SK-N-SH (cell line): ENCODE measurements at regions not wholly inside any gene's neighbourhood (a gene's known extent, or its start where the extent isn't known, plus 50 kb on each side); places are given as distances from the start of the nearest gene placed in this dataset.

Experiments
- CTCF ChIA-PET: fragments of 300-600, 350-600 bp; formaldehyde crosslinking; extraction: SDS; loops from one replicate; lab custom pipeline; 2021; lab: Yijun Ruan, JAX
- POLR2A ChIA-PET: fragments of 350-600 bp; sonication (Branson Sonifier 250); formaldehyde crosslinking; extraction: SDS; loops from one replicate; lab custom pipeline; 2020; ENCODE audit warnings: antibody characterized with exemption, inconsistent platforms; lab: Yijun Ruan, JAX
- DNase-seq: peaks from one replicate; pipeline ENCODE4 v3.0.0; 2012
- H2AFZ ChIP-seq: fragments of 200-600 bp; sonication (generic); 2 replicates; pipeline ENCODE4 v1.8.1; 2016; ENCODE audit warnings: antibody characterized with exemption, mild to moderate bottlenecking, low read depth
- H3F3A ChIP-seq: fragments of 200-600 bp; sonication (generic); replicated peaks from 2 replicates; pipeline ENCODE3; 2016; ENCODE audit warnings: antibody characterized with exemption, mild to moderate bottlenecking; ENCODE audit not compliant: insufficient read depth
- H3K27ac ChIP-seq, 2 experiments: fragments of 200-500 bp in 1 of 2; fragments of 200-600 bp in 1 of 2; sonication (Bioruptor generic) in 1 of 2; sonication (generic), shearing (Covaris generic) in 1 of 2; 2 replicates each; pipeline versions ENCODE4 v1.5.1 to v1.6.1; 2014 to 2016; ENCODE audit warnings: low read depth in 2 of 2, inconsistent platforms in 1 of 2, low read length in 1 of 2, mild to moderate bottlenecking in 1 of 2, mixed read lengths in 1 of 2
- H3K27me3 ChIP-seq: fragments of 200-600 bp; sonication (generic), shearing (Covaris generic); 2 replicates; pipeline ENCODE4 v1.6.1; 2016; ENCODE audit warnings: mixed run types; ENCODE audit not compliant: insufficient read depth
- H3K36me3 ChIP-seq, 2 experiments: fragments of 200-500 bp in 1 of 2; fragments of 200-600 bp in 1 of 2; sonication (Bioruptor generic) in 1 of 2; sonication (generic) in 1 of 2; replicated peaks in 1 of 2; 2 replicates each; pipeline versions ENCODE3 to v1.5.1; 2014 to 2016; ENCODE audit warnings: low read length in 1 of 2, mild to moderate bottlenecking in 1 of 2; ENCODE audit not compliant: insufficient read depth in 2 of 2, control insufficient read depth in 1 of 2
- H3K4me1 ChIP-seq, 2 experiments: fragments of 200-500 bp in 1 of 2; fragments of 200-600 bp in 1 of 2; sonication (Bioruptor generic) in 1 of 2; sonication (generic), shearing (Covaris generic) in 1 of 2; 2 replicates each; pipeline versions ENCODE4 v1.5.1 to v1.6.1; 2014 to 2016; ENCODE audit warnings: low read depth in 1 of 2, low read length in 1 of 2, mixed run types in 1 of 2; ENCODE audit not compliant: insufficient read depth in 2 of 2, control insufficient read depth in 1 of 2
- H3K4me2 ChIP-seq: fragments of 200-600 bp; sonication (generic), shearing (Covaris generic); 2 replicates; pipeline ENCODE4 v1.6.1; 2017; ENCODE audit warnings: mixed run types
- H3K4me3 ChIP-seq, 2 experiments: fragments of 200-500 bp in 1 of 2; fragments of 200-600 bp in 1 of 2; sonication (Bioruptor generic) in 1 of 2; sonication (generic), shearing (Covaris generic) in 1 of 2; 2 replicates each; pipeline versions ENCODE4 v1.5.1 to v1.8.1; 2014 to 2016; ENCODE audit warnings: low read depth in 2 of 2, inconsistent platforms in 1 of 2, low read length in 1 of 2, mild to moderate bottlenecking in 1 of 2, mixed read lengths in 1 of 2, moderate library complexity in 1 of 2
- H3K79me2 ChIP-seq: fragments of 200-600 bp; sonication (generic); 2 replicates; pipeline ENCODE4 v1.8.1; 2017; ENCODE audit warnings: mild to moderate bottlenecking; ENCODE audit not compliant: insufficient read depth
- H3K9ac ChIP-seq: fragments of 200-600 bp; sonication (generic); 2 replicates; pipeline ENCODE4 v1.6.1; 2017; ENCODE audit warnings: mixed run types
- H3K9me2 ChIP-seq: fragments of 200-600 bp; sonication (generic); 2 replicates; pipeline ENCODE4 v1.6.1; 2017; ENCODE audit warnings: mixed run types
- H3K9me3 ChIP-seq: fragments of 200-600 bp; sonication (generic); 2 replicates; pipeline ENCODE4 v1.6.1; 2017; ENCODE audit warnings: mixed run types, mild to moderate bottlenecking, moderate library complexity
- H4K20me1 ChIP-seq: fragments of 200-600 bp; sonication (generic); 2 replicates; pipeline ENCODE4 v1.6.1; 2017; ENCODE audit warnings: mild to moderate bottlenecking, mixed run types; ENCODE audit not compliant: insufficient read depth
- CHD2 ChIP-seq: fragments of 150-350 bp; IDR thresholded peaks from 2 replicates; pipeline ENCODE4 v1.6.1; 2018; ENCODE audit warnings: low read length; ENCODE audit not compliant: partially characterized antibody
- ELF1 ChIP-seq: IDR thresholded peaks from 2 replicates; pipeline ENCODE4 v1.4.0; 2012
- EP300 ChIP-seq, 2 experiments: IDR thresholded peaks; 2 replicates each; pipeline versions ENCODE4 v1.4.0 to v1.6.1; 2012; ENCODE audit warnings: borderline replicate concordance in 1 of 2, low read depth in 1 of 2, low read length in 1 of 2
- FOSL2 ChIP-seq: IDR thresholded peaks from 2 replicates; pipeline ENCODE4 v1.4.0; 2012; ENCODE audit warnings: low read depth, mild to moderate bottlenecking, moderate library complexity, borderline replicate concordance
- IRF3 ChIP-seq: fragments of 150-350 bp; IDR thresholded peaks from 2 replicates; pipeline ENCODE4 v1.6.1; 2016; ENCODE audit warnings: mild to moderate bottlenecking, low read depth, low read length
- JUND ChIP-seq: IDR thresholded peaks from 2 replicates; pipeline ENCODE4 v1.4.0; 2012
- MAX ChIP-seq: IDR thresholded peaks from 2 replicates; pipeline ENCODE4 v1.4.0; 2012; ENCODE audit warnings: low read depth
- MXI1 ChIP-seq: IDR thresholded peaks from 2 replicates; pipeline ENCODE4 v1.6.1; 2012; ENCODE audit warnings: mild to moderate bottlenecking, low read depth, low read length, improper control_type of control experiment
- PBX3 ChIP-seq: IDR thresholded peaks from 2 replicates; pipeline ENCODE4; 2012
- RCOR1 ChIP-seq: fragments of 150-350 bp; IDR thresholded peaks from 2 replicates; pipeline ENCODE4 v1.6.1; 2017; ENCODE audit warnings: antibody characterized with exemption, low read length
- RXRA ChIP-seq: IDR thresholded peaks from 2 replicates; pipeline ENCODE4 v1.4.0; 2012; ENCODE audit warnings: low read depth, mild to moderate bottlenecking, borderline replicate concordance
- USF2 ChIP-seq: fragments of 150-350 bp; IDR thresholded peaks from 2 replicates; pipeline ENCODE4 v1.6.1; 2017; ENCODE audit warnings: antibody characterized with exemption, low read length, low read depth, borderline replicate concordance
- ZBTB33 ChIP-seq: IDR thresholded peaks from 2 replicates; pipeline ENCODE4 v1.4.0; 2012; ENCODE audit warnings: low read depth, borderline replicate concordance
- WGBS: methylation state at CpG from one replicate; pipeline ENCODE4 v1.1.6; 2017; ENCODE audit warnings: low lambda C conversion rate; 5-methylcytosine and 5-hydroxymethylcytosine counted together

GRCh38 chr22:27684901-27685300, 116.7 kb downstream of the MN1 start (continued):
- TF ChIP-seq PBX3 = no peak
- no peak for TF ChIP-seq ELF1
- TF ChIP-seq JUND = no peak

- H3K4me2 ChIP-seq = no peak overlapping the region
- H3F3A ChIP-seq = no peaks in the 10 kb centered on the region
- H3K4me3 ChIP-seq = no peak overlapping the region
- H3K36me3 ChIP-seq = no peaks in the 10 kb centered on the region
- no peak for DNase-seq
- H3K4me1 ChIP-seq = peaks cover 0 to 4% of the 10 kb centered on the region in 2 experiments; a peak in 1 of 4 replicates
- 66% methylated on average over 2 of the region's 5 CpGs for WGBS
- H3K79me2 ChIP-seq = no peaks in the 10 kb centered on the region
- no peak overlapping the region for H2AFZ ChIP-seq
- CTCF ChIA-PET = no interaction called here
- H3K27ac ChIP-seq = no peak overlapping the region
- POLR2A ChIA-PET = no interaction called here
- H3K27me3 ChIP-seq = peaks cover 4% of the 10 kb centered on the region; the same call in 1 of the 2 replicates
- H3K9ac ChIP-seq = no peak overlapping the region
- no peaks in the 10 kb centered on the region; the same call in 1 of the 2 replicates for H3K9me3 ChIP-seq
- H3K9me2 ChIP-seq = no peaks in the 10 kb centered on the region
- TF ChIP-seq FOSL2 (no peak), ZBTB33 (no peak)
- H4K20me1 ChIP-seq = no peaks in the 10 kb centered on the region
Observed at GRCh38 chr22:27685515-27685914, 116.0 kb downstream of the MN1 start.

GRCh38 chr22:27685970-27686369, 115.6 kb downstream of the MN1 start:
- H3K9me2 ChIP-seq = no peaks in the 10 kb centered on the region
- DNase-seq = no peak
- H3K79me2 ChIP-seq = no peaks in the 10 kb centered on the region
- POLR2A ChIA-PET = no interaction called here
- TF ChIP-seq MXI1 (no peak), RXRA (no peak), MAX (no peak), IRF3 (no peak), JUND (no peak), USF2 (no peak), CHD2 (no peak), RCOR1 (no peak), EP300 (IDR thresholded peaks at IDR 0.05; ENCODE audit: borderline replicate concordance in 1 of 2, low read depth in 1 of 2, low read length in 1 of 2) (no peak)
- H3K27me3 ChIP-seq = no peaks in the 10 kb centered on the region
- WGBS = 75% methylated on average over 1 of the region's 1 CpG
- H3K27ac ChIP-seq = no peak overlapping the region
- H3K4me3 ChIP-seq = no peak overlapping the region
- no peak overlapping the region for H2AFZ ChIP-seq
- H3K36me3 ChIP-seq = no peaks in the 10 kb centered on the region
- H3F3A ChIP-seq = no peaks in the 10 kb centered on the region
- no peaks in the 10 kb centered on the region; the same call in 1 of the 2 replicates for H3K9me3 ChIP-seq
- H3K4me2 ChIP-seq = no peak overlapping the region
- H3K4me1 ChIP-seq = peaks cover 0 to 4% of the 10 kb centered on the region in 2 experiments; a peak in 1 of 4 replicates
- CTCF ChIA-PET = no interaction called here
- H4K20me1 ChIP-seq = no peaks in the 10 kb centered on the region
- H3K9ac ChIP-seq = no peak overlapping the region
